ENCODE measurements at regions not wholly inside any gene's neighbourhood (a gene's known extent, or its start where the extent isn't known, plus 50 kb on each side); places are given as distances from the start of the nearest gene placed in this dataset.

DNA sequence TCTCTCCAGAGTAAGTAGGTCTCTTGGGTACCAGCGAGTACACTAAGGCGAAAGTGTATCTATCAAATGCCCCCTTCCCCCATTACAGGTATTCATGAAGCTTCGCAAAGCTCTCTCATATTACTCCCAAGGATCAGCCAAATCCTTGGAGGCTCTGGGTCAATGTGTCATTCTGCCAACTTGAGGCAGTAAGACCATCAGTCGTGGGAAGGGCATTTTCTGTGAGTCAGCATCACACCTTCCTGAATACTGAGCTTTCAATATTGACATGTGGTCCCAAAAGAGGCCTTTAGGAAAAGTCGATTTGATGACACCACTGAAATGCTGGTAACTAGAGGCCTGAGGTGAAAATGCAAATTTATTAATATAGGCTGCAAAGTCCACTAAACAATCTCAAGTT, 323.9 kb downstream of the LRIG3 start:
- Histone ChIP-seq H3K36me3 (ENCODE audit: control insufficient read depth in 2 of 2, insufficient read depth in 2 of 2, low read length in 1 of 2) (no peaks in the 10 kb centered on the region), H3K4me3 (ENCODE audit: low read length in 2 of 2) (no peak overlapping the region), H3K27ac (ENCODE audit: low read depth in 1 of 2, low read length in 1 of 2) (no peak overlapping the region), H3K27me3 (ENCODE audit: control insufficient read depth in 2 of 2, insufficient read depth in 1 of 2, low read length in 1 of 2) (no peaks in the 10 kb centered on the region), H3K4me1 (ENCODE audit: control insufficient read depth in 2 of 2, insufficient read depth in 2 of 2, low read length in 2 of 2) (no peaks in the 10 kb centered on the region), H3K9me3 (ENCODE audit: control insufficient read depth in 2 of 2, insufficient read depth in 1 of 2, low read length in 1 of 2) (no peaks in the 10 kb centered on the region)
- whole genome bisulfite sequencing, result 83% methylated on average over 5 of the region's 5 CpGs
- no peak for DNase-seq (ENCODE audit: low read depth in 6 of 9, low spot score in 9 of 9)

DNA sequence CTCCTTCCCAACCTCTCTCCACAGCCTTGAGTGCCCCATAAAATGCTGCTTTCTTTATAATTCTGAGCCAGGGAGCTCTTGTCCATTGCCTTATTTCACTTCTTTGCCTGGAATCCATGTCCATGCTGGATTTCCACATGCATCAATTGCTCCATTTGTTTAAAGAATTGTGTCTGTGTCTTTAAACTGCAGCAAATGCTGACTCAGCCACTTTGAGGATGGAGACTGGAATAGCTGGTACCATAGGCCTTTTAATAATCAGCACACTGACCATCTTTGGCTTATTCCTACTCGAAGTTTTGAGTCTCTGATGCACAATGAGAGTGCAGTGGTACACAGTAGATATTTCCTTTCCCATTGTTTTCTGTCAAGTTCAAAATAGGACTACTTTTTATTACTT, 318.8 kb downstream of the LRIG3 start:
- H3K27ac ChIP-seq (ENCODE audit: low read depth in 1 of 2, low read length in 1 of 2), result no peak overlapping the region
- DNase-seq (ENCODE audit: low read depth in 6 of 9, low spot score in 9 of 9), result no peak
- 66% methylated on average over 1 of the region's 1 CpG for WGBS

DNA sequence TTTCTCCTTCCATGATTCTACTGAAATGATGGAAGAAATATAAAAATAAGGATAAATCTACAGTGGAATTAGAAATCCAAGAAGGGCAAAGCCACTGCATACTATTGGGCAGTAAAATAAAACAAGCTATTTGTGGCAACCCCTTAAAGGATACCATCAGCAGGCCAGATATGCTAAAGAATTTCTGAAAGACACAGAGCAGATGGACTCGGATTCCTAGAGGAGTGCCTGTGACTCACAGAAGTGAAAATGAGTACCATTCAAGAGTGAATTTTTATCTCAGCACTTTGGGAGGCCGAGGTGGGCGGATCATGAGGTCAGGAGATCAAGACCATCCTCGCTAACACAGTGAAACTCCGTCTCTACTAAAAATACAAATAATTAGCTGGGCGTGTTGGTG, 318.1 kb downstream of the LRIG3 start:
- H3K27ac ChIP-seq (ENCODE audit: low read depth in 1 of 2, low read length in 1 of 2), result no peak overlapping the region
- H3K4me3 ChIP-seq (ENCODE audit: low read length in 2 of 2), result no peak overlapping the region
- H3K27me3 ChIP-seq (ENCODE audit: control insufficient read depth in 2 of 2, insufficient read depth in 1 of 2, low read length in 1 of 2), result no peaks in the 10 kb centered on the region
- no peak for DNase-seq (ENCODE audit: low read depth in 6 of 9, low spot score in 9 of 9)
- H3K36me3 ChIP-seq (ENCODE audit: control insufficient read depth in 2 of 2, insufficient read depth in 2 of 2, low read length in 1 of 2), result no peaks in the 10 kb centered on the region
- WGBS, result 93% methylated on average over 6 of the region's 6 CpGs
- H3K4me1 ChIP-seq (ENCODE audit: control insufficient read depth in 2 of 2, insufficient read depth in 2 of 2, low read length in 2 of 2), result no peaks in the 10 kb centered on the region
- H3K9me3 ChIP-seq (ENCODE audit: control insufficient read depth in 2 of 2, insufficient read depth in 1 of 2, low read length in 1 of 2), result no peaks in the 10 kb centered on the region

More for the DNA sequence above, 318.8 kb downstream of the LRIG3 start:
- H3K36me3 ChIP-seq (ENCODE audit: control insufficient read depth in 2 of 2, insufficient read depth in 2 of 2, low read length in 1 of 2), result no peaks in the 10 kb centered on the region
- no peaks in the 10 kb centered on the region for H3K9me3 ChIP-seq (ENCODE audit: control insufficient read depth in 2 of 2, insufficient read depth in 1 of 2, low read length in 1 of 2)
- no peaks in the 10 kb centered on the region for H3K27me3 ChIP-seq (ENCODE audit: control insufficient read depth in 2 of 2, insufficient read depth in 1 of 2, low read length in 1 of 2)
- H3K4me3 ChIP-seq (ENCODE audit: low read length in 2 of 2), result no peak overlapping the region
- no peaks in the 10 kb centered on the region for H3K4me1 ChIP-seq (ENCODE audit: control insufficient read depth in 2 of 2, insufficient read depth in 2 of 2, low read length in 2 of 2)

DNA sequence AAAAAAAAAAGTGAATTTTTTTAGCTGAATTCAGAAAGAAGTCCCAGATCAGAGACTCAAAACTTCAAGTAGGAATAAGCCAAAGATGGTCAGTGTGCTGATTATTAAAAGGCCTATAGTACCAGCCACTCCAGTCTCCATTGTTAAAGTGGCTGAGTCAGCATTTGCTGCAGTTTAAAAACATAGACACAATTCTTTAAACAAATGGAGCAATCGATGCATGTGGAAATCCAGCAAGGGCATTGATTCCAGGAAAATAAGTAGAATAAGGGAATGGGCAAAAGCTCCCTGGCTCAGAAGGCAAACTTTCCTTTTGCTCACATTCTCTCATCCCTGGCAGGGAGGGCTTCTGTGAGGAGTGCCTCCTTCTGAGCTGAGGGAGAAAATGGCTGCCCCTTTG, 317.6 kb downstream of the LRIG3 start:
- no peaks in the 10 kb centered on the region for H3K27me3 ChIP-seq (ENCODE audit: control insufficient read depth in 2 of 2, insufficient read depth in 1 of 2, low read length in 1 of 2)
- DNase-seq (ENCODE audit: low read depth in 6 of 9, low spot score in 9 of 9), result no peak
- H3K27ac ChIP-seq (ENCODE audit: low read depth in 1 of 2, low read length in 1 of 2), result no peak overlapping the region
- WGBS, result 93% methylated on average over 1 of the region's 1 CpG
- H3K36me3 ChIP-seq (ENCODE audit: control insufficient read depth in 2 of 2, insufficient read depth in 2 of 2, low read length in 1 of 2), result no peaks in the 10 kb centered on the region
- no peak overlapping the region for H3K4me3 ChIP-seq (ENCODE audit: low read length in 2 of 2)
- H3K9me3 ChIP-seq (ENCODE audit: control insufficient read depth in 2 of 2, insufficient read depth in 1 of 2, low read length in 1 of 2), result no peaks in the 10 kb centered on the region
- no peaks in the 10 kb centered on the region for H3K4me1 ChIP-seq (ENCODE audit: control insufficient read depth in 2 of 2, insufficient read depth in 2 of 2, low read length in 2 of 2)

DNA sequence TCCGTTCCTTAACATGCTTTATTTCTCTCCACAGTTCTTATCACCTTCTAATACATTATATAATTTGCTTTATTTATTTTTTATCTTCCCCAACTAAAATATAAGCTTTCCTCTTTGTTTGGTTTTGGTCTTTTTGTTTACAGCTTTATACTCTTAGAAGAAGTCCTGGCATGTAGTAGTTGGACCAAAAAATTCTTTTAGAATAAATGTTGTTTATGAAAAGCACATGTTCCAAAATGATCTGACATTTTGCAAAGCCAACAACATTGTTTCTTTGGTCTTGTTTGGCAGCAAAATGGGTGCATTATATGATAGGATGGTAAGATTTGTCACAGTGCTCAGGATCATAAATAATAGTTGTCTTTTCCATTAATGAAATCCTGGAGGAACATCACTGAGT, 312.5 kb downstream of the LRIG3 start:
- Histone ChIP-seq H3K4me3 (ENCODE audit: low read length in 2 of 2) (no peak overlapping the region), H3K36me3 (ENCODE audit: control insufficient read depth in 2 of 2, insufficient read depth in 2 of 2, low read length in 1 of 2) (no peaks in the 10 kb centered on the region), H3K9me3 (ENCODE audit: control insufficient read depth in 2 of 2, insufficient read depth in 1 of 2, low read length in 1 of 2) (no peaks in the 10 kb centered on the region), H3K4me1 (ENCODE audit: control insufficient read depth in 2 of 2, insufficient read depth in 2 of 2, low read length in 2 of 2) (no peaks in the 10 kb centered on the region), H3K27me3 (ENCODE audit: control insufficient read depth in 2 of 2, insufficient read depth in 1 of 2, low read length in 1 of 2) (no peaks in the 10 kb centered on the region), H3K27ac (ENCODE audit: low read depth in 1 of 2, low read length in 1 of 2) (no peak overlapping the region)
- DNase-seq (ENCODE audit: low read depth in 6 of 9, low spot score in 9 of 9), result no peak
- 1% methylated on average over 1 of the region's 1 CpG for WGBS

DNA sequence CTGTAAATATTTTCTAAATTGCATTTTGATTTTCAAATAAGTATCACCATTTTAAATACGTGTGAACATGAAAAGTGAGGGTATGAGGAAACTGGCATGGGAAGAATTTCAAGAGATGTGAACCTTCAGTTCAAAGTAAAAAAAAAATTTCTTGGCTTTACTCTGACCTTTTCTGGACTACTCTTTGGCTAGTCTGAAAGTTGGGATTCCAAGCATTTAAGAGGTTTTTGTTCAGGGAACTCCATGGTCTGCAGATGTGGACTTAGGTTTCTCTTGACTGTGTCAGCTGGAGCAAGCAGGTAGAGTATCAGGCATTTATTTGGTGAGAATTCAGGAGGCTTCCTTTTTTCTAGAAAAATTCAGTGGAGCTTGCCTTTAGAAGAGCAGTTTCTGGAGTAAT, 311.6 kb downstream of the LRIG3 start:
- no peaks in the 10 kb centered on the region for H3K36me3 ChIP-seq (ENCODE audit: control insufficient read depth in 2 of 2, insufficient read depth in 2 of 2, low read length in 1 of 2)
- no peak overlapping the region for H3K27ac ChIP-seq (ENCODE audit: low read depth in 1 of 2, low read length in 1 of 2)
- no peaks in the 10 kb centered on the region for H3K9me3 ChIP-seq (ENCODE audit: control insufficient read depth in 2 of 2, insufficient read depth in 1 of 2, low read length in 1 of 2)
- H3K27me3 ChIP-seq (ENCODE audit: control insufficient read depth in 2 of 2, insufficient read depth in 1 of 2, low read length in 1 of 2), result no peaks in the 10 kb centered on the region
- no peaks in the 10 kb centered on the region for H3K4me1 ChIP-seq (ENCODE audit: control insufficient read depth in 2 of 2, insufficient read depth in 2 of 2, low read length in 2 of 2)
- no peak overlapping the region for H3K4me3 ChIP-seq (ENCODE audit: low read length in 2 of 2)
- WGBS, result 81% methylated on average over 1 of the region's 1 CpG
- no peak for DNase-seq (ENCODE audit: low read depth in 6 of 9, low spot score in 9 of 9)

DNA sequence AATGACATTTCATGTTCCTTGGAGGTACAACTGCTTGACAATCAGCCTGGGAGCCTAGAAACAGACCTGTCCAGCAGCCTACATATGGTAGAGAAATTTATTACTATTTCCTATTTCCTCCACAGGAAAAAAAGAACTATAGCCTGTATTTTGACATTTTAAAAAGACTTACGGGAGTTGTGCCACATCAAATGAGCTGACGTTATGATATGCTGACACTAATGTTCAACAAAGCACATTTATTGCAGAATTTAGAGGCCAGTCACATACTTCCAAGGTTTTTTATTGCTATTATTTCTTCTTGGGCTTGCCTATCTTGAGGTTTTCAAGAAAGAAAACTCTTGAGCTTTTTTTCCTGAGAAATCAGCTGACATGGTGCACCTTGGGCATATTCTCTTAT, 305.3 kb downstream of the LRIG3 start:
- H3K4me1 ChIP-seq (ENCODE audit: control insufficient read depth in 2 of 2, insufficient read depth in 2 of 2, low read length in 2 of 2), result no peaks in the 10 kb centered on the region
- 23% methylated on average over 2 of the region's 2 CpGs for WGBS
- H3K4me3 ChIP-seq (ENCODE audit: low read length in 2 of 2), result no peak overlapping the region
- H3K27me3 ChIP-seq (ENCODE audit: control insufficient read depth in 2 of 2, insufficient read depth in 1 of 2, low read length in 1 of 2), result no peaks in the 10 kb centered on the region
- H3K36me3 ChIP-seq (ENCODE audit: control insufficient read depth in 2 of 2, insufficient read depth in 2 of 2, low read length in 1 of 2), result no peaks in the 10 kb centered on the region
- DNase-seq (ENCODE audit: low read depth in 6 of 9, low spot score in 9 of 9), result no peak
- H3K27ac ChIP-seq (ENCODE audit: low read depth in 1 of 2, low read length in 1 of 2), result no peak overlapping the region
- H3K9me3 ChIP-seq (ENCODE audit: control insufficient read depth in 2 of 2, insufficient read depth in 1 of 2, low read length in 1 of 2), result no peaks in the 10 kb centered on the region

DNA sequence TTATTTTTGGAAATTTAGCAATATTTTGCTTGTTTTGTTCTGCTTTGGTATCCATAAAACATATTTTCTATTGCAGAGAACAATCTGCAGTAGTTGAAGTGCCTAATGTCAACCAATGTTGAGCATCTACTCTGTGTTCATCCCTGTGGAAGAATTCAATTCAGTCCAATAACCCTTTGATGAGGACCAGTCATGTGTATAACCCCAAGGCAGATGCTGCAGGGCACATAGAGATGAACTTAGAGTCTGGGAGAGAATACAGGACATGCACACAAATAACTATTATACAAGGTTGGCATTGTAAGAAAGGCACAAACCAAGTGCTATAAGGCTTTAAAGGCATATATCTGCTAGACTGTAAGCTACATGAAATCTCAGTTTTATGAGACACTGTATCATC, 304.7 kb downstream of the LRIG3 start:
- H3K27ac ChIP-seq (ENCODE audit: low read depth in 1 of 2, low read length in 1 of 2), result no peak overlapping the region
- no peak for DNase-seq (ENCODE audit: low read depth in 6 of 9, low spot score in 9 of 9)
- no peaks in the 10 kb centered on the region for H3K27me3 ChIP-seq (ENCODE audit: control insufficient read depth in 2 of 2, insufficient read depth in 1 of 2, low read length in 1 of 2)
- no peaks in the 10 kb centered on the region for H3K36me3 ChIP-seq (ENCODE audit: control insufficient read depth in 2 of 2, insufficient read depth in 2 of 2, low read length in 1 of 2)
- H3K9me3 ChIP-seq (ENCODE audit: control insufficient read depth in 2 of 2, insufficient read depth in 1 of 2, low read length in 1 of 2), result no peaks in the 10 kb centered on the region
- H3K4me1 ChIP-seq (ENCODE audit: control insufficient read depth in 2 of 2, insufficient read depth in 2 of 2, low read length in 2 of 2), result no peaks in the 10 kb centered on the region
- H3K4me3 ChIP-seq (ENCODE audit: low read length in 2 of 2), result no peak overlapping the region

DNA sequence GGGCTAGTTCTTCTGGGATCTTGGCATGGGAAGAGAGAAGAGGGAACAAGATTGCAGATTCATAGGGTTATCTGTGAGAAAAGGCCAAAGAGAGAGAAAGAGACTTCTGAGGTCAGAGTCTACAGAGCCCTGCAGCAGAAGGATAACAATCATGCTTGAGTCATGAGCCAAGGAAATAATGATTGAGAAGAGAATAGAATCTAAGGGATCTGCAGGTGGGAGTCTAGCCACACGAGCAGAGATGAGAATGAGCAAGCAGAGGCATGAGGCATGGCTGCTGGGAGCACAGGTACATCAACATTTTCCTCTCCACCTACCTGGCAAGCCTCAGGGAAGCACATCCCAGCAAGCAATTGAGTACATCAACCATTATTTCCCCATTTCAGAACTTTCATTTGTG, 303.7 kb downstream of the LRIG3 start:
- WGBS, result 64% methylated on average over 1 of the region's 1 CpG
- DNase-seq (ENCODE audit: low read depth in 6 of 9, low spot score in 9 of 9), result no peak
- H3K4me1 ChIP-seq (ENCODE audit: control insufficient read depth in 2 of 2, insufficient read depth in 2 of 2, low read length in 2 of 2), result no peaks in the 10 kb centered on the region
- no peaks in the 10 kb centered on the region for H3K36me3 ChIP-seq (ENCODE audit: control insufficient read depth in 2 of 2, insufficient read depth in 2 of 2, low read length in 1 of 2)
- H3K27me3 ChIP-seq (ENCODE audit: control insufficient read depth in 2 of 2, insufficient read depth in 1 of 2, low read length in 1 of 2), result no peaks in the 10 kb centered on the region
- H3K4me3 ChIP-seq (ENCODE audit: low read length in 2 of 2), result no peak overlapping the region
- H3K27ac ChIP-seq (ENCODE audit: low read depth in 1 of 2, low read length in 1 of 2), result no peak overlapping the region
- H3K9me3 ChIP-seq (ENCODE audit: control insufficient read depth in 2 of 2, insufficient read depth in 1 of 2, low read length in 1 of 2), result no peaks in the 10 kb centered on the region

DNA sequence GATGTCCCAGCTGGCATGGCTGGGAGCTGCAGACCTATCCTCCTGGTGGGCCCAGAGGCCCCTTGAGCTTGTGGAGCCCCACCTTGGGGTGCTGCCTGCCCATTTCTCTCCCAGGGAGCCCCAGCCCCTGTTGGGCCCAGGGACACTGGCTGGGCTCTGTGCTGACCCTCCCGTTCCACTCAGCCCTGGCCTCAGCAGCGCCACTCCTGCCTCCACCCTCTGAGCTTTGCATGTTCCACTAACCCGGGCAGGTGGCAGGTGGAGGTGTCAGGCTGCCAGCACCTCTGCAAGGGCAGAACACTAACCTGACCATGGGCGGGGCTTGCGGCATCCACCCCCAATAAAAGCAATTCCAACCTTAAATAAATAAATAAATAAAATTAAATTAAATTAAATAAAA, 299.2 kb downstream of the LRIG3 start:
- H3K27me3 ChIP-seq (ENCODE audit: control insufficient read depth in 2 of 2, insufficient read depth in 1 of 2, low read length in 1 of 2), result no peaks in the 10 kb centered on the region
- no peak for DNase-seq (ENCODE audit: low read depth in 6 of 9, low spot score in 9 of 9)
- no peaks in the 10 kb centered on the region for H3K4me1 ChIP-seq (ENCODE audit: control insufficient read depth in 2 of 2, insufficient read depth in 2 of 2, low read length in 2 of 2)
- H3K9me3 ChIP-seq (ENCODE audit: control insufficient read depth in 2 of 2, insufficient read depth in 1 of 2, low read length in 1 of 2), result no peaks in the 10 kb centered on the region
- no peak overlapping the region for H3K4me3 ChIP-seq (ENCODE audit: low read length in 2 of 2)
- H3K27ac ChIP-seq (ENCODE audit: low read depth in 1 of 2, low read length in 1 of 2), result no peak overlapping the region
- WGBS, result 85% methylated on average over 5 of the region's 5 CpGs
- no peaks in the 10 kb centered on the region for H3K36me3 ChIP-seq (ENCODE audit: control insufficient read depth in 2 of 2, insufficient read depth in 2 of 2, low read length in 1 of 2)

Data from thymus (tissue), 11 donors.